ENCODE measurements at regions not wholly inside any gene's neighbourhood (a gene's known extent, or its start where the extent isn't known, plus 50 kb on each side); places are given as distances from the start of the nearest gene placed in this dataset.

- no peak overlapping the region for H3K4me3 ChIP-seq (ENCODE audit: low read depth, low read length)
- TF ChIP-seq CTCF (IDR thresholded peaks at IDR 0.05; ENCODE audit: borderline replicate concordance, insufficient read depth, low read depth, low read length), result no peak
Measured at GRCh38 chr4:96103086-96103485, 263.2 kb downstream of the PDHA2 start.

GRCh38 chr4:96108146-96108545 lies 268.3 kb downstream of the PDHA2 start:
- no peak for TF ChIP-seq CTCF (IDR thresholded peaks at IDR 0.05; ENCODE audit: borderline replicate concordance, insufficient read depth, low read depth, low read length)
- no peak overlapping the region for H3K4me3 ChIP-seq (ENCODE audit: low read depth, low read length)

- no peak for TF ChIP-seq CTCF (IDR thresholded peaks at IDR 0.05; ENCODE audit: borderline replicate concordance, insufficient read depth, low read depth, low read length)
- H3K4me3 ChIP-seq (ENCODE audit: low read depth, low read length), result no peak overlapping the region
Measured at GRCh38 chr4:96112631-96113030, 272.7 kb downstream of the PDHA2 start.

- no peak overlapping the region for H3K4me3 ChIP-seq (ENCODE audit: low read depth, low read length)
- no peak for TF ChIP-seq CTCF (IDR thresholded peaks at IDR 0.05; ENCODE audit: borderline replicate concordance, insufficient read depth, low read depth, low read length)
Measured at GRCh38 chr4:96120206-96120605, 280.3 kb downstream of the PDHA2 start.

- TF ChIP-seq CTCF (IDR thresholded peaks at IDR 0.05; ENCODE audit: borderline replicate concordance, insufficient read depth, low read depth, low read length), result no peak
- no peak overlapping the region for H3K4me3 ChIP-seq (ENCODE audit: low read depth, low read length)
Measured at GRCh38 chr4:96126227-96126626, 286.3 kb downstream of the PDHA2 start.

GRCh38 chr4:96131186-96131585 lies 291.3 kb downstream of the PDHA2 start:
- H3K4me3 ChIP-seq (ENCODE audit: low read depth, low read length), result no peak overlapping the region
- no peak for TF ChIP-seq CTCF (IDR thresholded peaks at IDR 0.05; ENCODE audit: borderline replicate concordance, insufficient read depth, low read depth, low read length)

- no peak for TF ChIP-seq CTCF (IDR thresholded peaks at IDR 0.05; ENCODE audit: borderline replicate concordance, insufficient read depth, low read depth, low read length)
- H3K4me3 ChIP-seq (ENCODE audit: low read depth, low read length), result no peak overlapping the region
Measured at GRCh38 chr4:96134806-96135205, 294.9 kb downstream of the PDHA2 start.
